ENCODE measurements at regions not wholly inside any gene's neighbourhood (a gene's known extent, or its start where the extent isn't known, plus 50 kb on each side); places are given as distances from the start of the nearest gene placed in this dataset.

- TF ChIP-seq CTCF (conservative IDR thresholded peaks at IDR 0.05; ENCODE audit: low read depth, low read length): no peak
- TF ChIP-seq EZH2 (IDR thresholded peaks at IDR 0.05; ENCODE audit: borderline replicate concordance, low read depth, low read length, poor library complexity, severe bottlenecking): no peak
Measured at GRCh38 chrX:140337263-140337662, 167.6 kb downstream of the SOX3 start.
